ENCODE measurements at regions not wholly inside any gene's neighbourhood (a gene's known extent, or its start where the extent isn't known, plus 50 kb on each side); places are given as distances from the start of the nearest gene placed in this dataset.

- DNase-seq = no peak
- TF ChIP-seq EP300 (IDR thresholded peaks at IDR 0.05; ENCODE audit: low read depth) (no peak), POLR2A (IDR thresholded peaks at IDR 0.05) (no peak), POLR2AphosphoS5 (IDR thresholded peaks at IDR 0.05) (no peak), CTCF (IDR thresholded peaks at IDR 0.05) (no peak)
- H3K36me3 ChIP-seq = no peaks in the 10 kb centered on the region
- in situ Hi-C loops (cut with MboI; ENCODE audit: low pct_ligation_motif_present in 1 of 4, low pct_unique_long_range_greater_than_20kb in 1 of 4, low sequenced_read_pairs in 3 of 4) (no loop called here), intact Hi-C loops (cut with DNase I; ENCODE audit: low total_unique reads) (no loop called here)
- no peaks in the 10 kb centered on the region for H3K4me1 ChIP-seq
- no peaks in the 10 kb centered on the region for H3K9me3 ChIP-seq
- WGBS, 2 donors (ENCODE audit: low coverage in 1 of 2) = 78 to 86% methylated on average over 1 to 4 of the region's 4 CpGs
- peak overlapping the region in 3 of 4 donors; percentile 25 to 41 (median 36) for H3K27ac ChIP-seq
- no peaks in the 10 kb centered on the region for H3K27me3 ChIP-seq
- H3K4me3 ChIP-seq = no peak overlapping the region
Observed at GRCh38 chr10:58459069-58459468, 53.6 kb upstream of the BICC1 start.

- Histone ChIP-seq H3K27me3 (no peaks in the 10 kb centered on the region), H3K4me1 (no peaks in the 10 kb centered on the region), H3K9me3 (no peaks in the 10 kb centered on the region), H3K36me3 (no peaks in the 10 kb centered on the region), H3K27ac (no peak overlapping the region), H3K4me3 (no peak overlapping the region)
- no peak for TF ChIP-seq POLR2A (IDR thresholded peaks at IDR 0.05)
- TF ChIP-seq POLR2AphosphoS5 (IDR thresholded peaks at IDR 0.05) = no peak
- TF ChIP-seq EP300 (IDR thresholded peaks at IDR 0.05; ENCODE audit: low read depth) = no peak
- no peak for TF ChIP-seq CTCF (IDR thresholded peaks at IDR 0.05)
- intact Hi-C loops (cut with DNase I; ENCODE audit: low total_unique reads) = loop anchor here (5.0 kb wide), 1 partner anchor 982 kb away; no protein-coding TSS in a partner anchor
- in situ Hi-C loops (cut with MboI; ENCODE audit: low pct_ligation_motif_present in 1 of 4, low pct_unique_long_range_greater_than_20kb in 1 of 4, low sequenced_read_pairs in 3 of 4) = no loop called here
- DNase-seq = no peak
- 90 to 100% methylated on average over 1 of the region's 1 CpG for WGBS, 2 donors (ENCODE audit: low coverage in 1 of 2)
Observed at GRCh38 chr10:58460157-58460556, 52.5 kb upstream of the BICC1 start.

- no peaks in the 10 kb centered on the region for H3K27me3 ChIP-seq
Observed at GRCh38 chr10:58462863-58463507, 49.7 kb upstream of the BICC1 start.

More at GRCh38 chr10:58462863-58463507, 49.7 kb upstream of the BICC1 start:
- WGBS, 2 donors (ENCODE audit: low coverage in 1 of 2) = 84 to 88% methylated on average over 3 of the region's 3 CpGs
- Histone ChIP-seq H3K9me3 (no peaks in the 10 kb centered on the region), H3K36me3 (no peaks in the 10 kb centered on the region), H3K4me3 (no peak overlapping the region), H3K4me1 (peaks cover 0 to 3% (median 0%) of the 10 kb centered on the region in 4 donors), H3K27ac (no peak overlapping the region)
- DNase-seq = no peak
- intact Hi-C loops (cut with DNase I; ENCODE audit: low total_unique reads) = loop anchor here (5.0 kb wide), 1 partner anchor 979 kb away; no protein-coding TSS in a partner anchor
- in situ Hi-C loops (cut with MboI; ENCODE audit: low pct_ligation_motif_present in 1 of 4, low pct_unique_long_range_greater_than_20kb in 1 of 4, low sequenced_read_pairs in 3 of 4) = no loop called here
- no peak for TF ChIP-seq CTCF (IDR thresholded peaks at IDR 0.05)
- TF ChIP-seq POLR2A (IDR thresholded peaks at IDR 0.05) = no peak
- TF ChIP-seq EP300 (IDR thresholded peaks at IDR 0.05; ENCODE audit: low read depth) = no peak
- TF ChIP-seq POLR2AphosphoS5 (IDR thresholded peaks at IDR 0.05) = no peak
